PC-3 (cell line): ENCODE measurements at regions not wholly inside any gene's neighbourhood (a gene's known extent, or its start where the extent isn't known, plus 50 kb on each side); places are given as distances from the start of the nearest gene placed in this dataset.

Experiments
- CTCF ChIP-seq: fragments of 300-600 bp; sonication (generic); conservative IDR thresholded peaks from 2 replicates; pipeline ENCODE4 v1.5.1; 2017; ENCODE audit warnings: antibody characterized with exemption, low read depth, mild to moderate bottlenecking, low read length
- EZH2 ChIP-seq: fragments of 300-600 bp; sonication (generic); IDR thresholded peaks from one replicate; pipeline ENCODE4 v1.6.1; 2017; ENCODE audit warnings: antibody characterized with exemption, mild to moderate bottlenecking, low read length; ENCODE audit not compliant: unreplicated experiment
- EZH2phosphoT487 ChIP-seq: fragments of 300-600 bp; sonication (generic); IDR thresholded peaks from 2 replicates; pipeline ENCODE4 v1.6.1; 2018; ENCODE audit warnings: mild to moderate bottlenecking, antibody characterized with exemption, low read length, borderline replicate concordance

- no peak for TF ChIP-seq CTCF
- no peak for TF ChIP-seq EZH2
- TF ChIP-seq EZH2phosphoT487, result no peak
Observed at GRCh38 chr3:103306104-103306503, 871.3 kb downstream of the ZPLD1 start.
